K562 (cell line): ENCODE measurements at regions not wholly inside any gene's neighbourhood (a gene's known extent, or its start where the extent isn't known, plus 50 kb on each side); places are given as distances from the start of the nearest gene placed in this dataset.

Experiments used
- ATAC-seq: fragments of 200-7000 bp; cut with Tn5 transposase; 3 replicates; pipeline ENCODE4 v1.9.1; 2020; ENCODE audit warnings: moderate library complexity
- BruUV-seq: library from RNA; stranded (reverse); fragments of 400-500 nt; replicated peaks from 2 replicates; lab custom pipeline; 2021; lab: Mats Ljungman, UMichigan
- CTCF ChIA-PET: fragments of 300-600 bp; formaldehyde crosslinking; extraction: SDS; loops from one replicate; lab custom pipeline; 2021; ENCODE audit warnings: low intra/inter-chr PET ratio; lab: Yijun Ruan, JAX
- POLR2A ChIA-PET: fragments of 300-600, 350-650 bp; sonication (Branson Sonifier 250); formaldehyde crosslinking; extraction: SDS; loops from one replicate; lab custom pipeline; 2021; ENCODE audit warnings: antibody characterized with exemption, inconsistent platforms; lab: Yijun Ruan, JAX
- DNase-seq, 4 experiments: peaks; one replicate each; pipeline versions ENCODE4 v3.0.0 to v3.0.0-alpha.2; 2011 to 2018; ENCODE audit warnings: low spot score in 3 of 4, mixed read lengths in 3 of 4; ENCODE audit errors: extremely low read depth in 1 of 4
- FAIRE-seq: peaks from 2 replicates; lab custom pipeline; 2011; peaks lifted over from hg19 to GRCh38; lab: Jason Lieb, UNC
- H2AFZ ChIP-seq: 2 replicates; pipeline ENCODE4 v1.6.0; 2011; ENCODE audit warnings: low read depth, low read length, control low read depth, inconsistent platforms
- H3K27ac ChIP-seq: fragments of 200-600 bp; 3 replicates; pipeline ENCODE4 v1.8.0; 2011; ENCODE audit warnings: low read depth, mild to moderate bottlenecking, control low read depth, inconsistent platforms, low read length, moderate library complexity, mixed read lengths; ENCODE audit errors: extremely low read depth
- H3K27me3 ChIP-seq, 2 experiments: fragments of 300-600 bp in 1 of 2; 2 replicates in 1 of 2; 3 replicates in 1 of 2; pipeline versions ENCODE4 v1.6.0 to v1.8.0; 2011; ENCODE audit warnings: inconsistent platforms in 2 of 2, low read length in 2 of 2, mild to moderate bottlenecking in 1 of 2, mixed read lengths in 1 of 2, moderate library complexity in 1 of 2; ENCODE audit not compliant: control insufficient read depth in 2 of 2, insufficient read depth in 2 of 2
- H3K36me3 ChIP-seq: fragments of 300-600 bp; 3 replicates; pipeline ENCODE4 v1.8.0; 2011; ENCODE audit warnings: mild to moderate bottlenecking, low read length, inconsistent platforms; ENCODE audit not compliant: control insufficient read depth, insufficient read depth
- H3K4me1 ChIP-seq, 2 experiments: fragments of 200-600 bp in 1 of 2; replicated peaks in 1 of 2; 2 replicates in 1 of 2; 3 replicates in 1 of 2; pipeline versions ENCODE4 v1.5.1 to v1.8.0; 2011; ENCODE audit warnings: inconsistent platforms in 2 of 2, low read length in 2 of 2, mild to moderate bottlenecking in 1 of 2, mixed read lengths in 1 of 2, moderate library complexity in 1 of 2; ENCODE audit not compliant: control insufficient read depth in 2 of 2, insufficient read depth in 2 of 2
- H3K4me2 ChIP-seq: 2 replicates; pipeline ENCODE4 v1.6.1; 2011; ENCODE audit warnings: low read length, control low read depth, inconsistent platforms, mixed read lengths; ENCODE audit not compliant: insufficient read depth
- H3K4me3 ChIP-seq: fragments of 200-600 bp; sonication (generic), shearing (Covaris generic); 2 replicates; pipeline ENCODE4 v1.5.1; 2016; ENCODE audit warnings: control low read depth, inconsistent platforms
- H3K79me2 ChIP-seq: fragments of 200-600 bp; 3 replicates; pipeline ENCODE4 v1.8.0; 2011; ENCODE audit warnings: low read length, inconsistent platforms; ENCODE audit not compliant: control insufficient read depth, insufficient read depth
- H3K9ac ChIP-seq, 2 experiments: 2 replicates each; pipeline versions ENCODE4 v1.6.0 to v1.6.1; 2011; ENCODE audit warnings: low read depth in 2 of 2, low read length in 2 of 2, control low read depth in 1 of 2, inconsistent platforms in 1 of 2, mild to moderate bottlenecking in 1 of 2, mixed read lengths in 1 of 2; ENCODE audit not compliant: insufficient read depth in 1 of 2
- H3K9me1 ChIP-seq: one replicate; pipeline ENCODE4 v1.6.0; 2011; ENCODE audit warnings: inconsistent platforms, mild to moderate bottlenecking, low read length, moderate library complexity; ENCODE audit not compliant: control insufficient read depth, insufficient read depth
- H3K9me3 ChIP-seq: replicated peaks from 2 replicates; pipeline ENCODE4 v1.5.1; 2011; ENCODE audit warnings: low read depth, low read length, inconsistent platforms; ENCODE audit not compliant: control insufficient read depth, insufficient read depth
- H4K20me1 ChIP-seq: replicated peaks from 2 replicates; pipeline ENCODE4 v1.6.1; 2011; ENCODE audit warnings: low read length, inconsistent platforms, mixed read lengths; ENCODE audit not compliant: control insufficient read depth, insufficient read depth
- BDP1 ChIP-seq: IDR thresholded peaks from 3 replicates; pipeline ENCODE4 v1.6.1; 2011; ENCODE audit not compliant: insufficient read length, insufficient read depth
- BRD4 ChIP-seq: fragments of 200-600 bp; sonication (generic); IDR thresholded peaks from 2 replicates; pipeline ENCODE4 v1.6.1; 2017; ENCODE audit warnings: inconsistent platforms
- CLOCK ChIP-seq: fragments of 250-450 bp; sonication (Bioruptor Pico); IDR thresholded peaks from 2 replicates; pipeline ENCODE4 v1.4.0; 2020; ENCODE audit warnings: mild to moderate bottlenecking, moderate library complexity, borderline replicate concordance
- E2F6 ChIP-seq, 2 experiments: IDR thresholded peaks; 2 replicates each; pipeline ENCODE4 v1.6.1; 2011; ENCODE audit warnings: borderline replicate concordance in 1 of 2, control low read depth in 1 of 2, low read depth in 1 of 2, low read length in 1 of 2, mild to moderate bottlenecking in 1 of 2, mixed read lengths in 1 of 2, moderate library complexity in 1 of 2; ENCODE audit not compliant: insufficient read depth in 1 of 2, insufficient read length in 1 of 2, poor library complexity in 1 of 2, severe bottlenecking in 1 of 2; ENCODE audit errors: extremely low read depth in 1 of 2
- MAFG ChIP-seq: fragments of 450-650 bp; conservative IDR thresholded peaks from 2 replicates; pipeline ENCODE4 v1.6.1; 2016; ENCODE audit warnings: missing genetic modification characterization, missing compliant biosample characterization
- MEIS2 ChIP-seq: fragments of 450-650 bp; IDR thresholded peaks from 2 replicates; pipeline ENCODE4 v1.6.1; 2014; ENCODE audit warnings: mild to moderate bottlenecking; ENCODE audit not compliant: partially characterized antibody
- MIER1 ChIP-seq: fragments of 450-650 bp; IDR thresholded peaks from 2 replicates; pipeline ENCODE4 v1.6.1; 2016; ENCODE audit warnings: antibody characterized with exemption, mild to moderate bottlenecking, low read depth
- NCOA1 ChIP-seq: fragments of 450-650 bp; IDR thresholded peaks from 2 replicates; pipeline ENCODE4 v1.6.1; 2016; ENCODE audit warnings: low read depth
- NCOR1 ChIP-seq: fragments of 450-650 bp; IDR thresholded peaks from 2 replicates; pipeline ENCODE4 v1.6.1; 2016; ENCODE audit warnings: mild to moderate bottlenecking, moderate library complexity
- NFYB ChIP-seq: IDR thresholded peaks from 2 replicates; pipeline ENCODE4 v1.6.1; 2011; ENCODE audit warnings: mild to moderate bottlenecking, moderate library complexity; ENCODE audit not compliant: insufficient read length; ENCODE audit errors: extremely low read depth
- RFX7 ChIP-seq: fragments of 250-450 bp; sonication (Bioruptor Pico); IDR thresholded peaks from 2 replicates; pipeline ENCODE4 v1.5.1; 2021; ENCODE audit warnings: mild to moderate bottlenecking
- TBP ChIP-seq: optimal IDR thresholded peaks from 2 replicates; pipeline ENCODE3; 2011; ENCODE audit warnings: low read depth, low read length, improper control_type of control experiment
- ZNF239 ChIP-seq: fragments of 250-450 bp; sonication (Bioruptor Pico); IDR thresholded peaks from 2 replicates; pipeline ENCODE4 v1.4.0; 2020; ENCODE audit warnings: mild to moderate bottlenecking
- ZNF592 ChIP-seq: fragments of 450-650 bp; IDR thresholded peaks from 2 replicates; pipeline ENCODE4 v1.6.1; 2017; ENCODE audit warnings: antibody characterized with exemption, mild to moderate bottlenecking
- WGBS: fragments of 100-300 bp; shearing (Covaris generic); methylation state at CpG from one replicate; pipeline ENCODE4 v1.1.6; 2016; ENCODE audit warnings: low coverage, mixed read lengths; ENCODE audit not compliant: insufficient coverage; ENCODE audit errors: missing lambda C conversion rate; 5-methylcytosine and 5-hydroxymethylcytosine counted together
- in situ Hi-C: fragments of 300-500 bp; cut with MboI; formaldehyde crosslinking; loops from 4 replicates; pipeline ENCODE4 v1.15.0; 2018; ENCODE audit warnings: inconsistent platforms, mixed read lengths
- intact Hi-C: fragments of 100-400 bp; cut with micrococcal nuclease; formaldehyde crosslinking; loops from 2 replicates; pipeline ENCODE4 v1.14.2; 2022

- TF ChIP-seq MIER1 (no peak), MAFG (peak; percentile 78), CLOCK (no peak)
- TF ChIP-seq, all 486 proteins: peak for 5
Observed at GRCh38 chr5:118592229-118593002, 395.9 kb downstream of the DTWD2 start (continued).

- no peak for FAIRE-seq
- Histone ChIP-seq H3K9me3 (no peaks in the 10 kb centered on the region; the same call in 1 of the 2 replicates), H3K36me3 (no peaks in the 10 kb centered on the region), H3K27me3 (no peaks in the 10 kb centered on the region), H3K9ac (no peak overlapping the region), H3K4me1 (no peaks in the 10 kb centered on the region), H2AFZ (no peak overlapping the region), H3K79me2 (no peaks in the 10 kb centered on the region), H3K4me2 (no peak overlapping the region), H3K9me1 (no peaks in the 10 kb centered on the region), H3K4me3 (no peak overlapping the region), H3K27ac (no peak overlapping the region), H4K20me1 (no peaks in the 10 kb centered on the region)
- DNase-seq, result no peak
- ChIA-PET POLR2A (no interaction called here), CTCF (interaction anchor here (0.6 kb wide), 1 partner anchor 36 kb away, joined by 4 read pairs; no protein-coding TSS in a partner anchor)
- ATAC-seq, result no peak
- no TSS peak for BruUV-seq
- intact Hi-C loops (no loop called here), in situ Hi-C loops (no loop called here)
- WGBS, result 0% methylated on average over 2 of the region's 2 CpGs
- TF ChIP-seq BRD4 (no peak), NCOR1 (no peak), NFYB (no peak), RFX7 (CRISPR knock-in tag) (no peak), BDP1 (no peak), TBP (no peak), NCOA1 (no peak), MEIS2 (no peak), ZNF239 (CRISPR knock-in tag) (no peak), ZNF592 (no peak), E2F6 (IDR thresholded peaks at IDR 0.05; ENCODE audit: borderline replicate concordance in 1 of 2, extremely low read depth in 1 of 2, insufficient read depth in 1 of 2, insufficient read length in 1 of 2, low read depth in 1 of 2, low read length in 1 of 2, poor library complexity in 1 of 2, severe bottlenecking in 1 of 2) (no peak)
Observed at GRCh38 chr5:118590806-118591205, 397.5 kb downstream of the DTWD2 start.
